VCaP (cell line): ENCODE measurements at regions not wholly inside any gene's neighbourhood (a gene's known extent, or its start where the extent isn't known, plus 50 kb on each side); places are given as distances from the start of the nearest gene placed in this dataset.
"Not testable (repeated sequence)": the region's sequence is repeated elsewhere in the genome, so short reads cannot be mapped to it uniquely, and the experiment has no call there.

Experiments used
- H3K27ac ChIP-seq: fragments of 450-650 bp; 2 replicates; pipeline ENCODE4 v1.5.1; 2017
- TF ChIP-seq, protein P1 (sequence below): fragments of 450-650 bp; conservative IDR thresholded peaks from 2 replicates; pipeline ENCODE4 v1.5.1; 2017; ENCODE audit warnings: mild to moderate bottlenecking, moderate library complexity

DNA sequence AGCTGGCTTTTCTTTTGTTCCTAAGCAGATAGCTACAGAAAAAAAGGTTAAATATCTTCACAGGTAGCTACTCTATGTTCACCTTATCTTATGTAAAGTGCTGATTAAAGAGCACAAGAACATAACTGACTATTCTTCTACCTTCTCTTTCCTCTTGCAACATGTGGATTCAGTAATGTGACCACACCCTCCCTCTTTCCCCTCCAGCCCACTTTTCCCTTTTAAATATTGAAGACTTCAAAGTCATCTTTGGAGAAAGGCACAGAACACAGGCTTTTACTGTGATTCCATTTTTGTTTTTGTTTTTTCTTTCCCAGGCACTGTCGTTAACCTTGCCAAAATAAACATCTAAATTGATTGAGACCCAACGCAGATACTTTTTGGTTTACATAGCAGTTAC is 418.1 kb upstream of the CDH20 start:
- TF ChIP-seq, protein P1, sequence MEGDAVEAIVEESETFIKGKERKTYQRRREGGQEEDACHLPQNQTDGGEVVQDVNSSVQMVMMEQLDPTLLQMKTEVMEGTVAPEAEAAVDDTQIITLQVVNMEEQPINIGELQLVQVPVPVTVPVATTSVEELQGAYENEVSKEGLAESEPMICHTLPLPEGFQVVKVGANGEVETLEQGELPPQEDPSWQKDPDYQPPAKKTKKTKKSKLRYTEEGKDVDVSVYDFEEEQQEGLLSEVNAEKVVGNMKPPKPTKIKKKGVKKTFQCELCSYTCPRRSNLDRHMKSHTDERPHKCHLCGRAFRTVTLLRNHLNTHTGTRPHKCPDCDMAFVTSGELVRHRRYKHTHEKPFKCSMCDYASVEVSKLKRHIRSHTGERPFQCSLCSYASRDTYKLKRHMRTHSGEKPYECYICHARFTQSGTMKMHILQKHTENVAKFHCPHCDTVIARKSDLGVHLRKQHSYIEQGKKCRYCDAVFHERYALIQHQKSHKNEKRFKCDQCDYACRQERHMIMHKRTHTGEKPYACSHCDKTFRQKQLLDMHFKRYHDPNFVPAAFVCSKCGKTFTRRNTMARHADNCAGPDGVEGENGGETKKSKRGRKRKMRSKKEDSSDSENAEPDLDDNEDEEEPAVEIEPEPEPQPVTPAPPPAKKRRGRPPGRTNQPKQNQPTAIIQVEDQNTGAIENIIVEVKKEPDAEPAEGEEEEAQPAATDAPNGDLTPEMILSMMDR, result no peak
- H3K27ac ChIP-seq, result no peak overlapping the region

DNA sequence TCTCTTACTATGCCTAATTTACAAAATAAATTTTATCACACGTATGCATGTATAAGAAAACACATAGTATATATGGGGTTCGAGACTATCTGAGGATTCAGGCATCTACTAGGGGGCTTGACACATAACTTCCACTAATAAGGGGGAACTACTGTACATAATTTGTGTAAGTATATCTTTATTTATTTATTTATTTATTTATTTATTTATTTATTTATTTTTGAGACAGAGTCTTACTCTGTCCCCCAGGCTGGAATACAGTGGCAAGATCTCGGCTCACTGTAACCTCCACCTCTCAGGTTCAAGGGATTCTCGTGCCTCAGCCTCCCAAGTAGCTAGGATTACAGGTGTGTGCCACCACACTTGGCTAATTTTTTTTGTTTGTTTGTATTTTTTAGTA is 414.4 kb upstream of the CDH20 start:
- not testable (repeated sequence) for H3K27ac ChIP-seq

DNA sequence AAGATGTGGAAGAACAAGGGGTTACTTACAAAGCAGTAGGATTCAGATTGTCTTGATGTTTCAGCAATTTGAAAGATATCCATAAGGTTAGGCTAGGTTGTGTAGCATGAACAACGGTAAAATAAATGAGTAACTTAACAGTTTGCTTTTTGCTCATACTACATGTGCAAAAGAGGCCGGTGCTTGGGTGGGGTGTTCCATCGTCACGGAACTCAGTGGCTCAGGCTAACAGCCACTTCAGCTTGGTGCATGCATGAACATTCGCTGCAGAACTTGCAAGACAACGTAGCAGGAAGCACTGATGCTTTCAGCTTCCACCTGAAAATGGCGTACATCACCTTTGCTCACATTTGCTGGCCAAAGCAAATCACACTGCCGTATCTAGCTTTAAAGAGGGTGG is 407.3 kb upstream of the CDH20 start:
- TF ChIP-seq, protein P1, result no peak
- no peak overlapping the region for H3K27ac ChIP-seq

DNA sequence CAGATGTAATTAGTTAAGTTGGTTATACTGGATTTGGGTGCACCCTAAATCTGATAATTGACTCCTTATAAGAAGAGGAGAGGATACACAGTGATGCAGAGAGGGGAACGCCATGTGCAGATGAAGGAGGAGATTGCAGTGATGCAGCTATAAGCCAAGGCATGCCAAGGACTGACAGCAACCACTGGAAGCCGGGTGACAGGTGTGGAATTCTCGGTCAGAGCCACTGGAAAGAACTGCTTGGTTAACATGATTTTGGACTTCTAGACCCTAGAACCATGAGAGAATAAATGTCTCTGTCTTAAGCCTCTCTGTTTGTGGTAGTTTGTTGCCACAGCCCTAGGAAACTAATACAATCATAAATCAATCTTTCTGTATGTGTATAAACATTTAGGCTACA is 403.3 kb upstream of the CDH20 start:
- TF ChIP-seq, protein P1, result no peak

DNA sequence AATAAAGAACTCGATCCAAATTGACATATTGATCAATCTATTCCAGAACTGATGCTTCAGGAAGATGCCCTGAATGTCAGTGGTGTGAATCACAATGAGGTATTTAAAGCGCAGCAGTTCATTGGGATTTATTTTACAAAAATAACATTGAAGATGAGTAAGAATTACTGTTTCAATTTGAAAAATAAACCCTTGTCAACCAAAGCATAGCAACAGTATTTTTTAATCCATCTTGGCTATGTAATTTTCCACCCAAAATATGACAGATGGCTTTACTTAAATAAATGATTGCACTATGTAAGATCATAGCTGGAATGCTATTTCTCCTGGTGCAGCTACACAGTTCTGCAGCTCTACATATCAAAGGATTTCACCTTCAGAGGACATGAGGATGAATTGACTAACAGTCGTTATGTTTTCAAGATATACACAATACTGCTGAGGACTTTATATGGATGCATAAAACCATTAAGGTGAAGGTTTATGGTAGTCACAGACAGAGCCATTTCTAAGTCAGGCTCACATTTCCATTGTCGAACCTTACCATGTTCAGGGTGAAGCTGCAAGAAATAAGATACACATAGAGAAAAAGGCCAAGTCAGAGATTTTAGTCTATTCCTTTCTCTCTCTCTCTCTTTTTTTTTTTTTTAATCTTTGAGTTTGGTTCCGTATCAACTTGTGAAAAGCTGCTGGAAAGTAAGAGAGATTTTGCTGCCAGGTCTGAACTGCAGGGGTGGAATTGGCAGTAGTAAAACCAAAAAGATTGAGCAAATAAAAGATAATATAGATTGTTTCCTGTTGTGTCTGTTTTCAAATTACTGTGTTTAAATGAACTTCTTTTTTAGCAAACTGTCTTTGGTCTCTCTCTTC is 398.0 kb upstream of the CDH20 start:
- TF ChIP-seq, protein P1, result no peak
- no peak overlapping the region for H3K27ac ChIP-seq

More for the DNA sequence above, 403.3 kb upstream of the CDH20 start:
- H3K27ac ChIP-seq, result no peak overlapping the region

DNA sequence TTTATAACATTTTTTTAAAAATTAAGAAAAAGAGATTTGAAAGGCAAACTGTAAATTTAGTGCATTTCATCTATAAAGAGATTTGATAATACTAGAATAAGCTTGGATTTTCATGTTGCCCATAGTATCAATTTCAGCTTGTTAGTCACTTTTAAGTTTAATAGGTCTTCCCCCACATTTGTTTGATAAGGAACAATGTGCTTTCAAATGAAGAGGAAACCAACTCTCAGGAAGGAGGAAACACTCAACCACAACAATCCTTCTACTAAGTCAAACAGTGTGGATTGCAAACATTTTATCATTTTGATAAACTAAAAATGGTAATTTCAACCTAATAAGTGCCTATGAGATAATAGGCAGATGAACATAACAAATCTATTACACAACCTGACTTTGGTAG is 397.1 kb upstream of the CDH20 start:
- no peak overlapping the region for H3K27ac ChIP-seq
- TF ChIP-seq, protein P1, result no peak

DNA sequence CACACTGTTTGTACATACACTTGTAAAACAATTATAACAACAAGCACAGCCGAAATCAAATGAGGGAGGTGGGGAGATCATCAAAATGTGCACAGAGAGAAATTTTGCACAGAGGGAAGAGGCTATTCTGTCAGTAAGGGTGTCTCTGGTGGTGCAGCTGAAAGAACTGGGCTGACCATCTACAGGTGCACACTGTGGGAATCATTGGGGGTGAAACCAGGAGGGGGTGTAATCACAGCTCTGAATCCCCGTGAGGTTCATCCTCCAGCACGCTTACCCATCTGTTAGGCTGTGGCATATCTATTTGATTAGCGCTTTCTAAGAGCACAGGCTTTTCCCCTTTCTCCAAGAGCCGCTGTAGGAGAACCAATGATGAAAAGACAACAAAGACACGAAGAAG is 389.9 kb upstream of the CDH20 start:
- no peak overlapping the region for H3K27ac ChIP-seq
- TF ChIP-seq, protein P1, result no peak

DNA sequence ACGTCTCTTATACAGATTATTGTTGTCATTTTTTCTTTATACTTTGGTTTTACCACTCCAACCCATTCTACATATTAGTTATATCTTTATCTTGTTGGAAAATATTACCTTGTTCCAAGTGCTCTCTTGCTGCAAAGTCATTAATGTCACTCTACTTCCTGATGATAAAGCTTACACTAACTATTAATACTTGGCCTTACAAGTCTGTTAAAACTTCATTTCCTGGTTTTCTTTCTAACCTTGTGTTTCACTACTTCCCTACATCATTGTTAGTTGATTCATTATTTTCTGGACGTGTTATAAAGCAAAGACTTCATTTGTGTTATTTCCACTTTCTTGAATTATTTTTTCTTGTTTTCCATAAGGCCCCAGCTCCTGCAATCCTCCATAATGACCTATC is 382.6 kb upstream of the CDH20 start:
- no peak overlapping the region for H3K27ac ChIP-seq
- TF ChIP-seq, protein P1, result no peak
